K562 (cell line): ENCODE measurements at regions not wholly inside any gene's neighbourhood (a gene's known extent, or its start where the extent isn't known, plus 50 kb on each side); places are given as distances from the start of the nearest gene placed in this dataset.
A peak's percentile ranks its signal among the peaks of the same experiment; 100 is the strongest.

Experiments
- ATAC-seq: fragments of 200-7000 bp; cut with Tn5 transposase; 3 replicates; pipeline ENCODE4 v1.9.1; 2020; ENCODE audit warnings: moderate library complexity
- BruUV-seq: library from RNA; stranded (reverse); fragments of 400-500 nt; replicated peaks from 2 replicates; lab custom pipeline; 2021; lab: Mats Ljungman, UMichigan
- CTCF ChIA-PET: fragments of 300-600 bp; formaldehyde crosslinking; extraction: SDS; loops from one replicate; lab custom pipeline; 2021; ENCODE audit warnings: low intra/inter-chr PET ratio; lab: Yijun Ruan, JAX
- POLR2A ChIA-PET: fragments of 300-600, 350-650 bp; sonication (Branson Sonifier 250); formaldehyde crosslinking; extraction: SDS; loops from one replicate; lab custom pipeline; 2021; ENCODE audit warnings: antibody characterized with exemption, inconsistent platforms; lab: Yijun Ruan, JAX
- DNase-seq, 4 experiments: peaks; one replicate each; pipeline versions ENCODE4 v3.0.0 to v3.0.0-alpha.2; 2011 to 2018; ENCODE audit warnings: low spot score in 3 of 4, mixed read lengths in 3 of 4; ENCODE audit errors: extremely low read depth in 1 of 4
- FAIRE-seq: peaks from 2 replicates; lab custom pipeline; 2011; peaks lifted over from hg19 to GRCh38; lab: Jason Lieb, UNC
- H2AFZ ChIP-seq: 2 replicates; pipeline ENCODE4 v1.6.0; 2011; ENCODE audit warnings: low read depth, low read length, control low read depth, inconsistent platforms
- H3K27ac ChIP-seq: fragments of 200-600 bp; 3 replicates; pipeline ENCODE4 v1.8.0; 2011; ENCODE audit warnings: low read depth, mild to moderate bottlenecking, control low read depth, inconsistent platforms, low read length, moderate library complexity, mixed read lengths; ENCODE audit errors: extremely low read depth
- H3K27me3 ChIP-seq, 2 experiments: fragments of 300-600 bp in 1 of 2; 2 replicates in 1 of 2; 3 replicates in 1 of 2; pipeline versions ENCODE4 v1.6.0 to v1.8.0; 2011; ENCODE audit warnings: inconsistent platforms in 2 of 2, low read length in 2 of 2, mild to moderate bottlenecking in 1 of 2, mixed read lengths in 1 of 2, moderate library complexity in 1 of 2; ENCODE audit not compliant: control insufficient read depth in 2 of 2, insufficient read depth in 2 of 2
- H3K36me3 ChIP-seq: fragments of 300-600 bp; 3 replicates; pipeline ENCODE4 v1.8.0; 2011; ENCODE audit warnings: mild to moderate bottlenecking, low read length, inconsistent platforms; ENCODE audit not compliant: control insufficient read depth, insufficient read depth
- H3K4me1 ChIP-seq, 2 experiments: fragments of 200-600 bp in 1 of 2; replicated peaks in 1 of 2; 2 replicates in 1 of 2; 3 replicates in 1 of 2; pipeline versions ENCODE4 v1.5.1 to v1.8.0; 2011; ENCODE audit warnings: inconsistent platforms in 2 of 2, low read length in 2 of 2, mild to moderate bottlenecking in 1 of 2, mixed read lengths in 1 of 2, moderate library complexity in 1 of 2; ENCODE audit not compliant: control insufficient read depth in 2 of 2, insufficient read depth in 2 of 2
- H3K4me2 ChIP-seq: 2 replicates; pipeline ENCODE4 v1.6.1; 2011; ENCODE audit warnings: low read length, control low read depth, inconsistent platforms, mixed read lengths; ENCODE audit not compliant: insufficient read depth
- H3K4me3 ChIP-seq: fragments of 200-600 bp; sonication (generic), shearing (Covaris generic); 2 replicates; pipeline ENCODE4 v1.5.1; 2016; ENCODE audit warnings: control low read depth, inconsistent platforms
- H3K79me2 ChIP-seq: fragments of 200-600 bp; 3 replicates; pipeline ENCODE4 v1.8.0; 2011; ENCODE audit warnings: low read length, inconsistent platforms; ENCODE audit not compliant: control insufficient read depth, insufficient read depth
- H3K9ac ChIP-seq, 2 experiments: 2 replicates each; pipeline versions ENCODE4 v1.6.0 to v1.6.1; 2011; ENCODE audit warnings: low read depth in 2 of 2, low read length in 2 of 2, control low read depth in 1 of 2, inconsistent platforms in 1 of 2, mild to moderate bottlenecking in 1 of 2, mixed read lengths in 1 of 2; ENCODE audit not compliant: insufficient read depth in 1 of 2
- H3K9me1 ChIP-seq: one replicate; pipeline ENCODE4 v1.6.0; 2011; ENCODE audit warnings: inconsistent platforms, mild to moderate bottlenecking, low read length, moderate library complexity; ENCODE audit not compliant: control insufficient read depth, insufficient read depth
- H3K9me3 ChIP-seq: replicated peaks from 2 replicates; pipeline ENCODE4 v1.5.1; 2011; ENCODE audit warnings: low read depth, low read length, inconsistent platforms; ENCODE audit not compliant: control insufficient read depth, insufficient read depth
- H4K20me1 ChIP-seq: replicated peaks from 2 replicates; pipeline ENCODE4 v1.6.1; 2011; ENCODE audit warnings: low read length, inconsistent platforms, mixed read lengths; ENCODE audit not compliant: control insufficient read depth, insufficient read depth
- ETV5 ChIP-seq: sonication (generic); formaldehyde crosslinking; IDR thresholded peaks from 2 replicates; pipeline ENCODE4 v1.4.0; 2020; ENCODE audit warnings: low read depth, mild to moderate bottlenecking, missing genetic modification reagents
- FOS ChIP-seq: IDR thresholded peaks from 3 replicates; pipeline ENCODE4 v1.6.1; 2011; ENCODE audit not compliant: insufficient read length; ENCODE audit errors: extremely low read depth
- FOXK2 ChIP-seq, 2 experiments: fragments of 450-650 bp; IDR thresholded peaks in 1 of 2; conservative IDR thresholded peaks in 1 of 2; 2 replicates each; pipeline ENCODE4 v1.6.1; 2016; ENCODE audit warnings: low read depth in 2 of 2, mild to moderate bottlenecking in 1 of 2
- IRF1 ChIP-seq: sonication (generic); formaldehyde crosslinking; IDR thresholded peaks from 2 replicates; pipeline ENCODE4 v1.8.0; 2022; ENCODE audit warnings: missing genetic modification reagents, mild to moderate bottlenecking, borderline replicate concordance
- MTA1 ChIP-seq: fragments of 450-650 bp; IDR thresholded peaks from 2 replicates; pipeline ENCODE4 v1.6.1; 2017; ENCODE audit warnings: borderline replicate concordance
- RBM34 ChIP-seq: fragments of 200-400 bp; formaldehyde crosslinking; IDR thresholded peaks from 2 replicates; pipeline ENCODE4 v1.6.1; 2018; ENCODE audit warnings: low read length, borderline replicate concordance; ENCODE audit not compliant: insufficient read depth
- SFPQ ChIP-seq: fragments of 200-400 bp; formaldehyde crosslinking; IDR thresholded peaks from 2 replicates; pipeline ENCODE4 v1.6.1; 2017; ENCODE audit warnings: mild to moderate bottlenecking, low read depth, low read length, moderate library complexity
- ZFP1 ChIP-seq: fragments of 450-650 bp; formaldehyde crosslinking; IDR thresholded peaks from 2 replicates; pipeline ENCODE4 v1.4.0; 2020; ENCODE audit warnings: mild to moderate bottlenecking, mixed read lengths
- ZNF512 ChIP-seq: IDR thresholded peaks from 2 replicates; pipeline ENCODE4 v1.6.1; 2016; ENCODE audit warnings: missing genetic modification characterization, missing compliant biosample characterization
- WGBS: fragments of 100-300 bp; shearing (Covaris generic); methylation state at CpG from one replicate; pipeline ENCODE4 v1.1.6; 2016; ENCODE audit warnings: low coverage, mixed read lengths; ENCODE audit not compliant: insufficient coverage; ENCODE audit errors: missing lambda C conversion rate; 5-methylcytosine and 5-hydroxymethylcytosine counted together
- in situ Hi-C: fragments of 300-500 bp; cut with MboI; formaldehyde crosslinking; loops from 4 replicates; pipeline ENCODE4 v1.15.0; 2018; ENCODE audit warnings: inconsistent platforms, mixed read lengths
- intact Hi-C: fragments of 100-400 bp; cut with micrococcal nuclease; formaldehyde crosslinking; loops from 2 replicates; pipeline ENCODE4 v1.14.2; 2022

- H3K36me3 ChIP-seq, result no peaks in the 10 kb centered on the region
- ATAC-seq (no peak), DNase-seq (no peak), FAIRE-seq (no peak)
- H3K4me3 ChIP-seq, result no peak overlapping the region
- H3K79me2 ChIP-seq, result no peaks in the 10 kb centered on the region
- CTCF ChIA-PET, result interaction anchor here (0.7 kb wide), 1 partner anchor 393 kb away, joined by 3 read pairs; no protein-coding TSS in a partner anchor
- POLR2A ChIA-PET, result no interaction called here
- H3K4me1 ChIP-seq, result no peaks in the 10 kb centered on the region
- no peak overlapping the region for H3K4me2 ChIP-seq
- intact Hi-C loops, result no loop called here
- H4K20me1 ChIP-seq, result no peaks in the 10 kb centered on the region
- no TSS peak for BruUV-seq
- no peaks in the 10 kb centered on the region for H3K9me3 ChIP-seq
- no peaks in the 10 kb centered on the region for H3K27me3 ChIP-seq
- no peak overlapping the region for H3K27ac ChIP-seq
- no peak overlapping the region for H2AFZ ChIP-seq
- H3K9me1 ChIP-seq, result no peaks in the 10 kb centered on the region
- no CpG with 5 or more reads among the region's 2 CpGs for WGBS
- TF ChIP-seq ZNF512 (0 out of 2 replicates have a peak, but pooled peaks have one; percentile 50), FOXK2 (conservative IDR thresholded peaks at IDR 0.05 in 1 of 2, IDR thresholded peaks at IDR 0.05 in 1 of 2; ENCODE audit: low read depth in 2 of 2) (no peak)
- H3K9ac ChIP-seq, result no peak overlapping the region
- in situ Hi-C loops, result no loop called here
Measured at GRCh38 chrX:130504019-130504418, 102.2 kb downstream of the RBMX2 start.

DNA sequence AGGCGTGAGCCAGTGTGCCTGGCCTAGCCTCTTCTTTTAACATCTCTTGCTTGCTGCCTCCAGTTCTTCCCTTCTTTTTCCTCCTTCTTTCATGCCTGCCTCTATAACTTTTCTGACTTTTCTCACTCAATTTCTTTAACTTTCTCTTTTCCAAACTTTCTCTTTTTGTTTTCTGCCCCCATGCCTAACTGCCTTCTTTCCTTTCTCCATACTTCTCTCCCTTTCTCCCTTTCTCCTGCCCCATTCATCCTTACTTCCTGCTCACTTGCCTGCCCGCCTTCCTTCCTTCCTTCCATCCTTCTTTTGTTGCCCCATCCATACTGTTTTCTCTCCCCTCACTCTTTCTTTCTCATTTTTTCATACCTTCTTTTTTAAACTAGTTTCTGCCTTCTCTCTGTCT lies 105.2 kb downstream of the RBMX2 start:
- ATAC-seq (no peak), DNase-seq (no peak), FAIRE-seq (no peak)
- TF ChIP-seq IRF1 (CRISPR knock-in tag) (no peak), RBM34 (no peak), FOS (no peak), SFPQ (no peak), ZFP1 (CRISPR knock-in tag) (no peak), ZNF512 (peak; percentile 35; the same call in 1 of the 2 replicates), ETV5 (CRISPR knock-in tag) (no peak), MTA1 (no peak)
- H3K4me1 ChIP-seq, result no peaks in the 10 kb centered on the region
- intact Hi-C loops (no loop called here), in situ Hi-C loops (no loop called here)
- 17% methylated on average over 2 of the region's 2 CpGs for WGBS
- ChIA-PET CTCF (no interaction called here), POLR2A (no interaction called here)
- no peaks in the 10 kb centered on the region for H4K20me1 ChIP-seq
- no TSS peak for BruUV-seq
- no peaks in the 10 kb centered on the region for H3K9me1 ChIP-seq
- no peaks in the 10 kb centered on the region for H3K9me3 ChIP-seq
- no peak overlapping the region for H3K4me2 ChIP-seq
- no peaks in the 10 kb centered on the region for H3K79me2 ChIP-seq
- H2AFZ ChIP-seq, result no peak overlapping the region
- H3K27me3 ChIP-seq, result no peaks in the 10 kb centered on the region
- no peak overlapping the region for H3K9ac ChIP-seq
- H3K27ac ChIP-seq, result no peak overlapping the region
- H3K36me3 ChIP-seq, result no peaks in the 10 kb centered on the region
- no peak overlapping the region for H3K4me3 ChIP-seq
